OCI-LY7 (cell line): ENCODE measurements at regions not wholly inside any gene's neighbourhood (a gene's known extent, or its start where the extent isn't known, plus 50 kb on each side); places are given as distances from the start of the nearest gene placed in this dataset.

Source experiments
- BruUV-seq: library from RNA; stranded (reverse); fragments of 400-500 nt; replicated peaks from 2 replicates; lab custom pipeline; 2021; lab: Mats Ljungman, UMichigan
- CTCF ChIA-PET: fragments of 300-600 bp; sonication (Branson Sonifier 250); formaldehyde crosslinking; loops from one replicate; lab custom pipeline; 2022; ENCODE audit warnings: antibody characterized with exemption; ENCODE audit not compliant: unreplicated experiment; lab: Charles Lee
- POLR2A ChIA-PET: fragments of 300-600 bp; sonication (Branson Sonifier 250); formaldehyde crosslinking; loops from one replicate; lab custom pipeline; 2022; ENCODE audit warnings: antibody characterized with exemption; lab: Charles Lee
- DNase-seq: peaks from one replicate; pipeline ENCODE4 v3.0.0-alpha.2; 2015; ENCODE audit warnings: low spot score
- H2AFZ ChIP-seq: fragments of 200-600 bp; sonication (generic), shearing (Covaris generic); 2 replicates; pipeline ENCODE4 v1.6.1; 2014; ENCODE audit warnings: mild to moderate bottlenecking, antibody characterized with exemption, low read length, moderate library complexity
- H3K27ac ChIP-seq: fragments of 200-600 bp; sonication (generic); 2 replicates; pipeline ENCODE4 v1.5.1; 2014; ENCODE audit warnings: mixed run types, low read depth, mild to moderate bottlenecking, moderate library complexity, low read length, inconsistent platforms; ENCODE audit not compliant: poor library complexity, severe bottlenecking
- H3K36me3 ChIP-seq: fragments of 200-600 bp; sonication (generic); 2 replicates; pipeline ENCODE4 v1.6.1; 2014; ENCODE audit warnings: mild to moderate bottlenecking, antibody characterized with exemption, low read length, moderate library complexity, mixed read lengths; ENCODE audit not compliant: insufficient read depth
- H3K4me1 ChIP-seq: fragments of 200-600 bp; sonication (generic); 2 replicates; pipeline ENCODE4 v1.5.1; 2014; ENCODE audit warnings: mild to moderate bottlenecking, low read length; ENCODE audit not compliant: insufficient read depth, poor library complexity, severe bottlenecking
- H3K4me2 ChIP-seq: fragments of 200-600 bp; sonication (generic); 2 replicates; pipeline ENCODE4 v1.6.1; 2014; ENCODE audit warnings: mild to moderate bottlenecking, low read length
- H3K4me3 ChIP-seq: fragments of 200-600 bp; sonication (generic); 2 replicates; pipeline ENCODE4 v1.5.1; 2014; ENCODE audit warnings: mild to moderate bottlenecking, low read depth, low read length; ENCODE audit not compliant: poor library complexity, severe bottlenecking
- H3K79me2 ChIP-seq: fragments of 200-600 bp; sonication (generic); 2 replicates; pipeline ENCODE4 v1.6.1; 2016; ENCODE audit warnings: low read depth, mild to moderate bottlenecking, low read length, moderate library complexity, mixed read lengths; ENCODE audit not compliant: insufficient read depth
- H3K9me2 ChIP-seq: fragments of 200-600 bp; sonication (generic); 2 replicates; pipeline ENCODE4 v1.6.1; 2016; ENCODE audit warnings: mild to moderate bottlenecking, low read length, mixed read lengths; ENCODE audit not compliant: insufficient read depth
- H3K9me3 ChIP-seq: fragments of 200-600 bp; sonication (generic); 2 replicates; pipeline ENCODE4 v1.6.1; 2014; ENCODE audit warnings: mild to moderate bottlenecking, mixed run types, low read length, mixed read lengths
- H4K20me1 ChIP-seq: fragments of 200-600 bp; sonication (generic); 2 replicates; pipeline ENCODE4 v1.6.1; 2014; ENCODE audit warnings: mild to moderate bottlenecking, antibody characterized with exemption, low read length, moderate library complexity, mixed read lengths; ENCODE audit not compliant: insufficient read depth
- EZH2phosphoT487 ChIP-seq: fragments of 200-600 bp; sonication (generic); IDR thresholded peaks from 2 replicates; pipeline ENCODE4 v1.6.1; 2018; ENCODE audit warnings: low read depth, borderline replicate concordance, mild to moderate bottlenecking, mixed run types, antibody characterized with exemption, low read length, moderate library complexity, mixed read lengths
- intact Hi-C: fragments of 100-400 bp; cut with micrococcal nuclease; formaldehyde crosslinking; loops from one replicate; pipeline ENCODE4 v1.10.0; 2022; ENCODE audit not compliant: unreplicated experiment
- TF ChIP-seq, protein P1 (sequence below): fragments of 200-600 bp; sonication (generic); conservative IDR thresholded peaks from 2 replicates; pipeline ENCODE4 v1.5.1; 2014; ENCODE audit warnings: mild to moderate bottlenecking, antibody characterized with exemption, low read length, moderate library complexity, mixed read lengths

DNA sequence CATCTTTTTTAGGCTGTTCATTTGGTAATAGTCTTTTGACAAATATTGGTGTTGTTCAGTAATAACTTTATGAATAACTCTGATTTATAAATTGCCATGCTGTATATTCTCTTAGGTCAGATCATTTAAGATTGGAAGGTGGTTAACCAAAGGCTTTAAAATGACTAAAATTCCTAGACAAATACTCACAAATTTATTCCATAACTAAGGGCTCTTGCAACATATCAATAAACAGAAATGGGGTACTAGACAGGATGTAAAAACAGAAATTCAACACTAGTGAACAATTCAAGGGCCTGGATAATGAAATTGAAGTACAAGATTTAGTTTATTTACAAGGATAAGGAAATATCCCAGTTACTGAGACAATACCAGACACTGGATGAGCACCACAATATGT, 328.6 kb downstream of the PCDH19 start:
- POLR2A ChIA-PET = no interaction called here
- no peaks in the 10 kb centered on the region for H3K36me3 ChIP-seq
- DNase-seq = no peak
- H3K9me3 ChIP-seq = no peaks in the 10 kb centered on the region
- no peak overlapping the region for H3K4me3 ChIP-seq
- CTCF ChIA-PET = no interaction called here
- no peaks in the 10 kb centered on the region for H4K20me1 ChIP-seq
- BruUV-seq = no TSS peak
- H3K9me2 ChIP-seq = no peaks in the 10 kb centered on the region
- no peak overlapping the region for H3K4me2 ChIP-seq
- H3K27ac ChIP-seq = no peak overlapping the region
- intact Hi-C loops = no loop called here
- no peaks in the 10 kb centered on the region for H3K79me2 ChIP-seq
- H3K4me1 ChIP-seq = no peaks in the 10 kb centered on the region
- TF ChIP-seq, protein P1, sequence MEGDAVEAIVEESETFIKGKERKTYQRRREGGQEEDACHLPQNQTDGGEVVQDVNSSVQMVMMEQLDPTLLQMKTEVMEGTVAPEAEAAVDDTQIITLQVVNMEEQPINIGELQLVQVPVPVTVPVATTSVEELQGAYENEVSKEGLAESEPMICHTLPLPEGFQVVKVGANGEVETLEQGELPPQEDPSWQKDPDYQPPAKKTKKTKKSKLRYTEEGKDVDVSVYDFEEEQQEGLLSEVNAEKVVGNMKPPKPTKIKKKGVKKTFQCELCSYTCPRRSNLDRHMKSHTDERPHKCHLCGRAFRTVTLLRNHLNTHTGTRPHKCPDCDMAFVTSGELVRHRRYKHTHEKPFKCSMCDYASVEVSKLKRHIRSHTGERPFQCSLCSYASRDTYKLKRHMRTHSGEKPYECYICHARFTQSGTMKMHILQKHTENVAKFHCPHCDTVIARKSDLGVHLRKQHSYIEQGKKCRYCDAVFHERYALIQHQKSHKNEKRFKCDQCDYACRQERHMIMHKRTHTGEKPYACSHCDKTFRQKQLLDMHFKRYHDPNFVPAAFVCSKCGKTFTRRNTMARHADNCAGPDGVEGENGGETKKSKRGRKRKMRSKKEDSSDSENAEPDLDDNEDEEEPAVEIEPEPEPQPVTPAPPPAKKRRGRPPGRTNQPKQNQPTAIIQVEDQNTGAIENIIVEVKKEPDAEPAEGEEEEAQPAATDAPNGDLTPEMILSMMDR = no peak
- no peak for TF ChIP-seq EZH2phosphoT487
- no peak overlapping the region for H2AFZ ChIP-seq

DNA sequence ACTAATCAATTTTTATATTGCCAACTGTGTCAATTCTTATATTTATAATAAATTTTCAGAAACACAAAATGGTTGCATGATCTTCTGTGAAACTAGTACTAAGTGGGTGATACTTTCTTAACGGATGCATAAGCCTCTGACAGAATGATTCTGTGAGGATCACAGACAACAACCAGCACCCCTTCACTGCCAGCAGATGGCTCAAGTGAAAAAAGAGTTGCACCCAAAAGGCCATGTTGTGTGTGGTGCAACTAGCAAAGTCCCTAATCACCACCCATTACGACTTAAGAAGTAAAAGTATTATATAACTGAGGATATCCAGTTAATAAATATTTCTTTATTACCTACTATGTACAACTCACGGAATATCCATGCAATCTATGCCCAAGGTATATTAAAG, 334.0 kb downstream of the PCDH19 start:
- no peaks in the 10 kb centered on the region for H4K20me1 ChIP-seq
- no peaks in the 10 kb centered on the region for H3K4me1 ChIP-seq
- BruUV-seq = no TSS peak
- CTCF ChIA-PET = no interaction called here
- H3K9me3 ChIP-seq = no peaks in the 10 kb centered on the region
- H3K79me2 ChIP-seq = no peaks in the 10 kb centered on the region
- no peak for DNase-seq
- no peak overlapping the region for H3K4me3 ChIP-seq
- POLR2A ChIA-PET = no interaction called here
- no peak overlapping the region for H3K27ac ChIP-seq
- intact Hi-C loops = no loop called here
- H2AFZ ChIP-seq = no peak overlapping the region
- TF ChIP-seq, protein P1 = no peak
- no peak for TF ChIP-seq EZH2phosphoT487
- H3K9me2 ChIP-seq = no peaks in the 10 kb centered on the region
- H3K36me3 ChIP-seq = no peaks in the 10 kb centered on the region
- no peak overlapping the region for H3K4me2 ChIP-seq

DNA sequence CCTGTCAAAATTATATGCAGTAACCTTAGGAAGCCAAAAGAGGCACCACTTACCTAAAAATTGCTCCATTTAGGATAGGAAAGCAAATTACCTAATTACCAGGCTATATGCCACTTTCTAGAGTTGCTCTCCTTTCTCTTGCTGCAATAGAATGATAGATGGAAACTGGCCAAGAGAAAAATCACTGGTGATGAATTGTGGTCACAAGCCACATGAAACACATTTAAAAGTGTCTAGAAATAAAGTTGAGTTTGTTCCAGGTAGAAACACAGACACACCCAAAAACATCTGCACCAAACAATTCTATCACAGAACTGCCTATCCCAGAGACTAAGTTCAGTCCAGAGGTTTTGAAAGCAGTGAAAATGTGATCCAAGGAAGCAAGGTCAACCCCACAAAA, 337.7 kb downstream of the PCDH19 start:
- DNase-seq = no peak
- H2AFZ ChIP-seq = no peak overlapping the region
- no peak for TF ChIP-seq EZH2phosphoT487
- TF ChIP-seq, protein P1 = no peak
- H3K4me3 ChIP-seq = no peak overlapping the region
- no peaks in the 10 kb centered on the region for H4K20me1 ChIP-seq
- no peak overlapping the region for H3K4me2 ChIP-seq
- H3K9me2 ChIP-seq = no peaks in the 10 kb centered on the region
- H3K79me2 ChIP-seq = no peaks in the 10 kb centered on the region
- intact Hi-C loops = no loop called here
- no peaks in the 10 kb centered on the region for H3K36me3 ChIP-seq
- ChIA-PET CTCF (no interaction called here), POLR2A (no interaction called here)
- H3K9me3 ChIP-seq = no peaks in the 10 kb centered on the region
- no peaks in the 10 kb centered on the region for H3K4me1 ChIP-seq
- no TSS peak for BruUV-seq
- no peak overlapping the region for H3K27ac ChIP-seq
